ENCODE measurements at regions not wholly inside any gene's neighbourhood (a gene's known extent, or its start where the extent isn't known, plus 50 kb on each side); places are given as distances from the start of the nearest gene placed in this dataset.

DNA sequence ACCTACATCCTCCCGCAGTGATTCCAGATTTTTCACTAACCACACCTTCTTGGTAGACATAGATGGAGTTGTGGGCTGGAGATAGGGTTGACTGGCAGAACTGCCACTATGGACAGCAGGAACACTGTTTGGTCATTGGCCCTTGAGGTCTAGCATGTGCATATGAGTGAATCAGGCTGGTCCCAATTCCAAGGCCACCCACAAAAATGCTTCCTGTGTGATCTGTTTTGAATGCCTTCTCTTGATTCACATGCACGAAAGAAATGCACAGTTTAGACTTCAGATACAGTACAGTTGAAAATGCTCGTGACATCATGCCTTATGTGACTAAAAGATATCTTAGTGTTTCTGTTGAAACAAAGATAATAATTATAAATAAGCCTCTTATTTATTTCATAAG is 285.8 kb upstream of the SEMA6D start:
- TF ChIP-seq, protein P1, sequence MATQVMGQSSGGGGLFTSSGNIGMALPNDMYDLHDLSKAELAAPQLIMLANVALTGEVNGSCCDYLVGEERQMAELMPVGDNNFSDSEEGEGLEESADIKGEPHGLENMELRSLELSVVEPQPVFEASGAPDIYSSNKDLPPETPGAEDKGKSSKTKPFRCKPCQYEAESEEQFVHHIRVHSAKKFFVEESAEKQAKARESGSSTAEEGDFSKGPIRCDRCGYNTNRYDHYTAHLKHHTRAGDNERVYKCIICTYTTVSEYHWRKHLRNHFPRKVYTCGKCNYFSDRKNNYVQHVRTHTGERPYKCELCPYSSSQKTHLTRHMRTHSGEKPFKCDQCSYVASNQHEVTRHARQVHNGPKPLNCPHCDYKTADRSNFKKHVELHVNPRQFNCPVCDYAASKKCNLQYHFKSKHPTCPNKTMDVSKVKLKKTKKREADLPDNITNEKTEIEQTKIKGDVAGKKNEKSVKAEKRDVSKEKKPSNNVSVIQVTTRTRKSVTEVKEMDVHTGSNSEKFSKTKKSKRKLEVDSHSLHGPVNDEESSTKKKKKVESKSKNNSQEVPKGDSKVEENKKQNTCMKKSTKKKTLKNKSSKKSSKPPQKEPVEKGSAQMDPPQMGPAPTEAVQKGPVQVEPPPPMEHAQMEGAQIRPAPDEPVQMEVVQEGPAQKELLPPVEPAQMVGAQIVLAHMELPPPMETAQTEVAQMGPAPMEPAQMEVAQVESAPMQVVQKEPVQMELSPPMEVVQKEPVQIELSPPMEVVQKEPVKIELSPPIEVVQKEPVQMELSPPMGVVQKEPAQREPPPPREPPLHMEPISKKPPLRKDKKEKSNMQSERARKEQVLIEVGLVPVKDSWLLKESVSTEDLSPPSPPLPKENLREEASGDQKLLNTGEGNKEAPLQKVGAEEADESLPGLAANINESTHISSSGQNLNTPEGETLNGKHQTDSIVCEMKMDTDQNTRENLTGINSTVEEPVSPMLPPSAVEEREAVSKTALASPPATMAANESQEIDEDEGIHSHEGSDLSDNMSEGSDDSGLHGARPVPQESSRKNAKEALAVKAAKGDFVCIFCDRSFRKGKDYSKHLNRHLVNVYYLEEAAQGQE (IDR thresholded peaks at IDR 0.05) = no peak
- TF ChIP-seq, protein P2, sequence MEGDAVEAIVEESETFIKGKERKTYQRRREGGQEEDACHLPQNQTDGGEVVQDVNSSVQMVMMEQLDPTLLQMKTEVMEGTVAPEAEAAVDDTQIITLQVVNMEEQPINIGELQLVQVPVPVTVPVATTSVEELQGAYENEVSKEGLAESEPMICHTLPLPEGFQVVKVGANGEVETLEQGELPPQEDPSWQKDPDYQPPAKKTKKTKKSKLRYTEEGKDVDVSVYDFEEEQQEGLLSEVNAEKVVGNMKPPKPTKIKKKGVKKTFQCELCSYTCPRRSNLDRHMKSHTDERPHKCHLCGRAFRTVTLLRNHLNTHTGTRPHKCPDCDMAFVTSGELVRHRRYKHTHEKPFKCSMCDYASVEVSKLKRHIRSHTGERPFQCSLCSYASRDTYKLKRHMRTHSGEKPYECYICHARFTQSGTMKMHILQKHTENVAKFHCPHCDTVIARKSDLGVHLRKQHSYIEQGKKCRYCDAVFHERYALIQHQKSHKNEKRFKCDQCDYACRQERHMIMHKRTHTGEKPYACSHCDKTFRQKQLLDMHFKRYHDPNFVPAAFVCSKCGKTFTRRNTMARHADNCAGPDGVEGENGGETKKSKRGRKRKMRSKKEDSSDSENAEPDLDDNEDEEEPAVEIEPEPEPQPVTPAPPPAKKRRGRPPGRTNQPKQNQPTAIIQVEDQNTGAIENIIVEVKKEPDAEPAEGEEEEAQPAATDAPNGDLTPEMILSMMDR (IDR thresholded peaks at IDR 0.05; ENCODE audit: low read depth, low read length, missing input control) = no peak
- TF ChIP-seq RAD21 (IDR thresholded peaks at IDR 0.05) (no peak), YY1 (IDR thresholded peaks at IDR 0.05) (no peak), TAF1 (conservative IDR thresholded peaks at IDR 0.05) (no peak)
